HG03097 (cell line): ENCODE measurements at regions not wholly inside any gene's neighbourhood (a gene's known extent, or its start where the extent isn't known, plus 50 kb on each side); places are given as distances from the start of the nearest gene placed in this dataset.

ENCODE experiments used
- ATAC-seq: cut with Tn5 transposase; IDR thresholded peaks from one replicate; pipeline ENCODE4 v1.9.1; 2021; ENCODE audit not compliant: unreplicated experiment, low FRiP score

DNA sequence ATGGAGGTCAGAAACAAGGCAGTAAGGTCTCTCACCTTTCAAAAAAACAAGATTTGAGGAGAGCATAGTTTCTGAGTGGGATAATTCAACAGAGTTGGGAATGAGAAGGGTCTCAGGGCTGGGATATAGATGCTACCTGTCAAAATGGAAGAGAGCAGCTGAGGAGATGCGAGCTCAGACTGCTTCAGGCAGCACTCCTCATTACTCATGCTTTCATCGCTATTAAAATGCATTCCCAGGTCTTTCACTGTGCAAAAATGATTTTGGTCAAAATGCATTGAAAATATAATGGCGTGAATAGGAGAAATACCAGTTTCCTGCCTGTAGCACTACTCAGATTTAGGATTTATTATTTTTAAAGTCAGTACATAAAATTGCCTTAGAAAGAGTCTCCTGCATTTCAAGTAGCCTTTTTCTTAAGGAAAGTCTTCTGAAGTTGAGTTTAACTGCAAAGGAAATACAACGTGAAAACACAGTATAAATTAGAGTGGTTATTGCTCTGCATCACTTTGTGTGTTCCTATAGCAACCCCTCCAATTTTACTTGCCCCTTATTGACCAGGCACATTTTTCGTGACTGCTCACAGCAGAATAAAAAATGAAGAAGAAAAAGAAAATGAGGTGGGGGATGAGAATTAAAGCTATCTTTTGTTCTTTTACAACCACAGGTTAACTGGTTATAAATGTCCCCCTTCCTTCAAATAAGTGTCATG is 724.8 kb upstream of the SEMA6A start:
- no peak for ATAC-seq

- no peak for ATAC-seq
These were observed 722.2 kb upstream of the SEMA6A start for GRCh38 chr5:117296872-117297271.

DNA sequence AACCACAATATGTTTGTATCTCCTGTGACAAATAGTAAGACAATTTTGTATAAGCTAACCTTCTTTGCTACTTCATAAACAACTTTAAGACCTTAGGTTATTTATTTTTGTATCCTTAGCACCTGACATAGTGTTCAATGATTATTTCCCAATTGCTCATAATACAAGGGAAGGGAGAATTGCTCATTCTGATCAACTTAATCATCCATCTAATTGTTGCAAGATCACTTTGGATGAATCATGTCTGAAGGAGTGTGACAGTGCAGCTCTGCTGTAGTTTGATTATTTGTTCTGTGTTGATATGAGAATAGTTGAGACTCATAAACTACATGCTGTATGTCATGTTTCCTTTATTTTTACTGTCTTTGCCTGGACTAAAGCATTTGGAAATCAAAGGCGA is 721.3 kb upstream of the SEMA6A start:
- no peak for ATAC-seq

DNA sequence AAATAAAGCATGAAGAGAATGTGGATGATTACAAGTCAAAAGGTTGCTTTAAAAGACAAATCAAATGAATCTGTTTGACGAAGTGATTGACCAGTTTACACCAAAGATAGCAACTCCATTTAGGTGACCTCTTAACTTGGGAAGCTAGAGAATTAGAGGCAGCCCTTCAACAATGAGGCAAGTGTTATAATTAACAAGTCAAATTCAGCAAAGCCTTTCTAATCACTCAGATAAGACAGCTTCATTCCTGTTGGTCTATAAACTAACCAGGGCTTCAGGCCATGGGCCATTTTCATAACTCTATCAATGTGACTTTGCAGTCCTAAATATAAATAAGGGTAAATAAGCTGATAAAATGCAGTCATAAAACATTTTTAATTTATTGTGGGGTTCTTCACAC is 712.2 kb upstream of the SEMA6A start:
- ATAC-seq = no peak

DNA sequence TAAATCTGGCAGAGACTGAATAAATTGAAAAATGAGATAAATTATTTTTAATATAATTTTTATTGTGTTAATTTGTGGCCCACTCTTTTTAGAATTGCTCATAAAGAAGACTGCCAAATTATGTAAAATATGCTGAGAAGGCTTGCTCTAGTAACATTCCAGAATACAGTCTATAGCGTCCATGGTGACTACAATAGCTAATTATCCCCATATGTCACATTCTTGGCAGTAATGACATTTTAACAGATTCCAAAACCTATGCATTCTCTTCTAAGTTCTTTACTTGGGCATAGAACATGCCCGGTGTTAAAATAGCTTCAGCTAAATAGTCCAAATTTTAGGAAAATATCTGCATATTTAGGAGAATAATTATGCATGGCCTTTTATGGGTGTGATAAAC is 697.0 kb upstream of the SEMA6A start:
- ATAC-seq = no peak

DNA sequence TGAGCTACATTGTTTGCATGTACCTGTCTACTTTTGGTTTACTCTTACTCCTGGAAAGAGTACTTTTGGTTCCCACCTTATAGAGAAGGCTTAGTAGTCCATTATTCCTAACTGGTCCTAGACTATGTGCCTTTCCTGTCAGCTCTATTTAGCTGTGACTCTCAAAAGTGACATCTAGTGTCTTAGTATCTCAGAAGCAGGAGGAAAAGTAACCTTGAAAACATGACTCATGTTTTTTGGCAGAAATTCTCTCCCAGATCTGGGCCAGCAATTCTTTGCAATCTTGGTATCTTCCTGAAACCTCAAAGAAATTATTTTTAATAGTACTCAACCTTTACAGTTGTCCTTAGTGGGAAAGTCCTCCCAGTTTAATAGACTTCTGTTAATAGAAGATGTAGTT is 691.7 kb upstream of the SEMA6A start:
- ATAC-seq = no peak

DNA sequence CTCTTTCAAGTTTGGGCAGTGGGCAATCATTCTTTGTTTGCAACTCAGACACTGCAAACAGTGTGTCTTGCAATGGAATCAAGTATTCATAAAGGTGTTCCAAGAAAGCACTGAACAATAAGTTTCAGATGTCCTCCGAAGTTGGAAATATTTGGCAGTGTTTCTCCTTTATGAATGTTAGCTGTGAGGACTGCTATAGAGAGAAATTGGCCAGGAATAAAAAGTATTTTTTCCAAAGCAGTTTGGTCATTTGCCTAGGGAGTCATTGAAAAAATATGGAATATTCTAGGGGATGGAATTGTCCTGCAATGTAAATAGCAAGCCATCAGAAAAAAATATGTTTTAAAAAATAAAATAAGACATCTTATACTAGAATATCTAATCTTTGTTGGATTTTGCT is 688.6 kb upstream of the SEMA6A start:
- ATAC-seq = no peak

DNA sequence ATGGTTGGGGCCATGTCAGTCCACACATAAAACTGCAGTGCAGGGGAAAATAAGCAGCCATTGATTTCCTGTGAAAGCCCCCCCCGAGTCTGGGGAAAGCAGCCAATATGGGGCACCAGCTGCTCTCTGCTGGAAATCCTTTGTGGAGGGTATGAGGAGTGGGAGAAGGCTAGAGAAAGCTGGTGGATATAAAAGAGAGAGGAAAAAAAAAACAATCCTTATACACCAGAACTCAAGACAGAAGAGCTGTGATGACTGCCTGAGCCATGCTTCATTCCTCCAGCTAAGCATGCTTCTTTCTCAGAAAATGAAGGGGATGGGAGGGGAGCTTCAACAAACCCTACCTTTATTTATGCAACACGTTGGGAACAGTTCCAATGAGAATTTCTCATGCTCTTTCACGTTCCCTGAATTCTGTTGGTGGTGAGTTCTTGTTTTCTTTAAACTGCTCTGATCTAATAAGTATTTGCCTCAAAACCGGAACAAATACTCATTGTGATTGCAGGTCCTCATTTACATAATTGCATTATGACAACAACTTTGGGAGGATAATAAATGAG is 688.0 kb upstream of the SEMA6A start:
- ATAC-seq = no peak

- no peak for ATAC-seq
These were observed 687.4 kb upstream of the SEMA6A start for GRCh38 chr5:117261948-117262571.

GRCh38 chr5:117255211-117256027 is 680.8 kb upstream of the SEMA6A start:
- ATAC-seq = no peak

GRCh38 chr5:117252566-117252965 is 677.9 kb upstream of the SEMA6A start:
- ATAC-seq = no peak

DNA sequence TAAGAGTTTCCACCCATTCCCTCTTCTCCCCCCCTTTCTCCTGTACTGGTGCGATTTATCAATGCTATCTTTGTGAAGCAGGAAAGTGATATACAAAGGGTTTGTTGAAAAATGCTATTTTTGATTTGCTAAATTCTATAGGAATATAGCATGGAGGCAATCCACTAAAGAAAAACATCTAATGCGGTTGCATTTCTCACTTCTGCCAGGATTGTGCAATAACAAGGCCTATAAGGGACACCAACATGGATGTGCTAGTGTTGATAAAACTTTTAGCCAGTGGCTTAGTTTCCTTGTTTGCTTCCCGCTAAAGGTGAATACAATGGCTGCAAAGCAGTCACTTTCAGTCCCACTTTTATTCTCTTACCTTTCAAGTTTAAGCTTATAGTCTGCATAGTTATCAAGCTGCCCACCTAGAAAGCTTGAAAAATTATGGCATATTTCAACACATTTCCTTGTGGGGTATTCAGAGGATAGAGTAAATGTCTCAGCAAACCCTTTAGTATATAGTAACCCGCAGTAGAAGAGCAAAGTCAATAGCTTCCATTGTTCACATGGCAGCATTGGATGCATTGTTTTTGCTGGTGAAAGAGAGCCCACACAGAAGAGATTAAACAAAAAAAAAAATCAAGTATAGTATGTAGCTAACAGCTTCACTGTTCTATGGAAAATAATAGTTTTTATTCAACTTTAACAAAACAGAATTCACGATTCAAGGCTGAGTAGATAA is 674.6 kb upstream of the SEMA6A start:
- ATAC-seq = no peak

DNA sequence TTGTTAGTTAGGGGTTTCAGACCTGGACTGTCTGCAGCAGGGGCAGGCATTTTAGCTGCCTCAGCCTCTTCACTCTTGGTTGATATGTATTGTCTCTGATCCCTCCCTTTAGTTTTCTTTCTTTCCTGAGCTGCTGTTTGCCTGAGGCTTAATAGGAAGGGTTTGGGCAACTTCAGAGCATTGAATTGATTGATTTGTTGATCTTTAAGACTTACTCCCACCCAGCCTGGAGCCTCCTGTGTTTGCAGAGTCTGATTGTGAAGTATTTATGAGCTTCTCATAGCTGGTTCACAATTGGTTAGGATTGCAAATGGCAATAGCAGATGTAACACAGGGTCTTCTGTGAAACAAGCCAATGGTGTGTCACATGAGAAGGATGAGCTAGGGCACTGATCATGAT is 671.8 kb upstream of the SEMA6A start:
- ATAC-seq = no peak

GRCh38 chr5:117245130-117245529 is 670.5 kb upstream of the SEMA6A start:
- no peak for ATAC-seq

DNA sequence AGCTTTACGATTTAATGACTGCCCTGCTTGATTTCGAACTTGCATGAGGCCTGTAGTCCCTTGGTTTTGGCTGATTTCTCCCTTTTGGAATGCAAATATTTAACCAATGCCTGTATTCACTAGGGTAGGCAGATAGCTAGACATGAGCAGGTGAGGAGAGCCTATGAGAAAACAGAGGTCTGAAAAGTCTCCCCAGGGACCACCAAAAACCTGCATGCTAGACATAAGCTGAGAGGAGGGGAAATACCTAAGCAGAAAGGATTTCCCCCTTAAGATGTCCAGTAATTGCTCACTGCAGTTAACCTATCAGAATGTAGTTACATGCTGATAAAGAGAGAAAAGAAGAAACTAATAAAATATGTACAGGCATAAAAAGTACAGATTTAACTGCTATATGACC is 667.4 kb upstream of the SEMA6A start:
- ATAC-seq = no peak

DNA sequence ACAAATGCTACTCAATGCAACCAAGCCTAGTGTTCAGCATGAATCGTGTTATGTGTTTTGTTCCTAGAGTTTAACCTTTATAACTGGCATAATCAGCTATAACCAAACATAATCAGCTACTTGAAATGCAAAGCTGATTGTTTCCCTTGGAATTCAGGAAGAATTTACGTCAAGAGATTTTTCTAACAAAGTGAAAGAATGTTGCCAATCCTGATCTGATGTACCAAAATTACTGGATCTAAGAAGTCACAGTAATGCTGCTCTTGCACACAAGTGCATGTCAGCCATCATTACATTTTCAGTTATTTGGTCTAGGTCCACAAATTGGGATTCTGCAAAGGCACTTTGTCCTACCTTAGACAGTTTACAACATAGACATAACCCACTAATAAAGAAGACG is 662.3 kb upstream of the SEMA6A start:
- no peak for ATAC-seq

DNA sequence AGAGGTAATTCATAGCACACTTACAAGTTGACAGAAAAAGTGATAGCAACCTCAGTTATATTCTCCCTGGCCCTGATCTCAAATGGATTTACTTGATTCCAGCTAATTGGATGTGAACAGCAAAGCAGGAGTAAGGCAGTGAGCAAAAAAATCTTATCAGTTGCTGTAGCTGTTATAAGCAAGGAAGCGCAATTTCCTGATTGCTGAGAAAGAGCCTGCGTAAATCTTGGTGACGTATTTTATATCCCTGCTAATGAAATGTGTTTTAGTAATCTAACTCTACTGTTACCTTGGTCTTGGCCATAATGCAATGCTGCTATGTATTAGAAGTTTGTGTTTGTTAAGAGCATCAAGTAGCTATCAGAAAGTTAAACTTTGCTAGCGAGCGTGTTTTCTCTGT is 661.2 kb upstream of the SEMA6A start:
- no peak for ATAC-seq

DNA sequence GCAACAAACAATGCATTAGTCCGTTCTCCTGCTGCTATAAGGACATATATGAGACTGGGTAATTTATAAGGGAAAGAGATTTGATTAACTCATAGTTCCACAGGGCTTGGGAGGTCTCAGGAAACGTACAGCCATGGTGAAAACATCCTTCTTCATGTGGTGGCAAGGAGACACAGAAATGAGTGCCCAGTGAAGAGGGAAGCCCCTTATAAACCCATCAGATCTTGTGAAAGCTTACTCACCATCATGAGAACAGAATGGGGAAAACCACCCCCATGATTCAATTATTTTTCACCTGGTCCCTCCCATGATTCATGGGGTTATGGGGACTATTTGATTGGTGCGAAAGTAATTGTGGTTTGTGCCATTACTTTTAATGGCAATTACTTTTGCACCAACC is 655.8 kb upstream of the SEMA6A start:
- ATAC-seq = no peak

DNA sequence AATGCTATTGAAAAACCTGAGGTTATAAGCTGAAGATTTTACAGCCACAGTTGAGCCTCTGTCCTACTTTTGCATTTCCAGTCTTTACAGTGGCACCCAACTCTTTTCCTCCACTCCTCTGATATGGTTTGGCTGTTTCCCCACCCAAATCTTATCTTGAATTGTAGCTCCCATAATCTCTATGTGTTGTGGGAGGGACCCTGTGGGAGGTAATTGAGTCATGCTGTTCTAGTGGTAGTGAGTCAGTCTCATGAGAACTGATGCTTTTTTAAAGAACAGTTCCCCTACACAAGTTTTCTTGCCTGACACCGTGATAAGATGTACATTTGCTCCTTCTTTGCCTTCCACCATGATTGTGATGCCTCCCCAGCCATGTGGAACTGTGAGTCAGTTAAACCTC is 646.1 kb upstream of the SEMA6A start:
- ATAC-seq = no peak

DNA sequence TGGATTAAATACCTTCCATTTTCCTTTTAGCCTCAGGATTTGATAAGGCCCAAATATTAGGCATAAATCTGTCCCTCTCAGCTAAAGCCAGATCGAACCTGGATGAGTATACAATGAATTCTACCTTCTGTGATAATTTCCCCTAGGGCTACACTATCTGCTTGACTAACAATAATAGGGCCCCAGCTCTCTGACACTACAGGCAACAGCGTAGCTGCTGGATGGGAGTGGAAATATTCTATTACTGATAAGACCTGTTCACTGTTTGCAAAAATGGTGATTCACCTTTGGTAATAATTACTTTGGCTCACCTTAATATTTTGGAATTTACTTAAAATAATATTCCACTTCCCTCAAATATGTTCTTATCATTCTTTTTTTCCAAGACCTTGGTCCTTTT is 644.2 kb upstream of the SEMA6A start:
- ATAC-seq = no peak

GRCh38 chr5:117212866-117213265 is 638.2 kb upstream of the SEMA6A start:
- ATAC-seq = no peak
